C4-2B (cell line): ENCODE measurements at regions not wholly inside any gene's neighbourhood (a gene's known extent, or its start where the extent isn't known, plus 50 kb on each side); places are given as distances from the start of the nearest gene placed in this dataset.
A peak's percentile ranks its signal among the peaks of the same experiment; 100 is the strongest.
"Not testable (repeated sequence)": the region's sequence is repeated elsewhere in the genome, so short reads cannot be mapped to it uniquely, and the experiment has no call there.

Experiments used
- H3K27ac ChIP-seq: fragments of 450-650 bp; 2 replicates; pipeline ENCODE4 v1.5.1; 2017
- ZFX ChIP-seq: fragments of 450-650 bp; IDR thresholded peaks from 2 replicates; pipeline ENCODE4 v1.6.1; 2017
- TF ChIP-seq, protein P1 (sequence below): fragments of 450-650 bp; conservative IDR thresholded peaks from 2 replicates; pipeline ENCODE4 v1.5.1; 2017; ENCODE audit warnings: mild to moderate bottlenecking

DNA sequence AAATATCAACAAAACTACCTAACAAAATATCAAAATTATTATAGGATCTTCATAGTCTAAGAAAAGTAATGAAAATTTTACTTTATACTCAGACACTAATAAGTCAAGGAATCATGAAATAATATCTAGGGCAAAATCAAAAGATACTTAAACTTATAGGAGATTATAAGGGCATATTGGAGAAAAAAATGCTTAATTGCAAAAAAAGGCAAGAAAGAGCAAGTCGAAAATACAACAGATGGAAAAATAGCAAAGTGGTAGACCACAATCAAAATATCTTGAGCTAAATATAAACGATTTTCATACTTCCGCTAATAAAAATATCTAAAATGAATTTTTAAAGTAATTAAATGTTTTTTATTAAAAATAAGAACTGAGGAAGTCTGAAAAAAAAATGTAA is 177.0 kb upstream of the TEKT4 start:
- not testable (repeated sequence) for H3K27ac ChIP-seq

DNA sequence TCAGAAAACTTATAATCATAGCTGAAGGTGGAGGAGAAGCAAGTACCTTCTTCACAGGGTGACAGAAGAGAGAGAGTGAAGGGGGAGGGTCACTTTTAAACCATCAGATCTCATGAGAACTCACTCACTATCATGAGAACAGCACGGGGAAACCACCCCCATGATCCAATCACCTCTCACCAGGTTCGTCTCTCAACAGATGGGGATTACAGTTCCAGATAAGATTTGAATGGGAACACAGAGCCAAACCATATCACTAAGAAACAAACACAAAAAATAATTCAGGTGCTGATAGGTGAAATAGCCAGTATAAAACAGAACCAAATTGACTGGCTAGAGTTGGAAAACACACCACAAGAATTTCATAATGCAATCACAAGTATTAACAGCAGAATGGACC is 162.2 kb upstream of the TEKT4 start:
- H3K27ac ChIP-seq = not testable (repeated sequence)

DNA sequence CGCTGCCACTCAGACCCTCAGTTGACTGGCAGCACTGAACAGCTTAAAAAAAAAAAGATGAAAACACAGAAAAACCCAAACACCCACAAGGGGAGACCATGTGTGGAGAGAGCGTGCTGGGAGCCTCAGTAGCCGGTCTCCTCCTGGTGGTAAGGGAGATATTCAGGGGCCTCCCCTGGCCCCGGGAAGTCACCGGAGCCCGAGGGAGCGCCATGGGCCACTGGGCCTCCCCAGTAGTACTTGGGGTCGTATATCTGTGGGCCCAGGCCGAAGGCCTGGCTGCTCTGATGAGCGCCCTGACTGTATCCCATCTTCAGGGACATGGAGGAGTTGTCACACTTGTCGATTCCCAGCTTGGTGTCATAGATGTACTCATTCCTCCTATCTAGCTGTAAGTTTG is 145.7 kb upstream of the TEKT4 start:
- TF ChIP-seq ZFX = no peak
- TF ChIP-seq, protein P1, sequence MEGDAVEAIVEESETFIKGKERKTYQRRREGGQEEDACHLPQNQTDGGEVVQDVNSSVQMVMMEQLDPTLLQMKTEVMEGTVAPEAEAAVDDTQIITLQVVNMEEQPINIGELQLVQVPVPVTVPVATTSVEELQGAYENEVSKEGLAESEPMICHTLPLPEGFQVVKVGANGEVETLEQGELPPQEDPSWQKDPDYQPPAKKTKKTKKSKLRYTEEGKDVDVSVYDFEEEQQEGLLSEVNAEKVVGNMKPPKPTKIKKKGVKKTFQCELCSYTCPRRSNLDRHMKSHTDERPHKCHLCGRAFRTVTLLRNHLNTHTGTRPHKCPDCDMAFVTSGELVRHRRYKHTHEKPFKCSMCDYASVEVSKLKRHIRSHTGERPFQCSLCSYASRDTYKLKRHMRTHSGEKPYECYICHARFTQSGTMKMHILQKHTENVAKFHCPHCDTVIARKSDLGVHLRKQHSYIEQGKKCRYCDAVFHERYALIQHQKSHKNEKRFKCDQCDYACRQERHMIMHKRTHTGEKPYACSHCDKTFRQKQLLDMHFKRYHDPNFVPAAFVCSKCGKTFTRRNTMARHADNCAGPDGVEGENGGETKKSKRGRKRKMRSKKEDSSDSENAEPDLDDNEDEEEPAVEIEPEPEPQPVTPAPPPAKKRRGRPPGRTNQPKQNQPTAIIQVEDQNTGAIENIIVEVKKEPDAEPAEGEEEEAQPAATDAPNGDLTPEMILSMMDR = no peak

DNA sequence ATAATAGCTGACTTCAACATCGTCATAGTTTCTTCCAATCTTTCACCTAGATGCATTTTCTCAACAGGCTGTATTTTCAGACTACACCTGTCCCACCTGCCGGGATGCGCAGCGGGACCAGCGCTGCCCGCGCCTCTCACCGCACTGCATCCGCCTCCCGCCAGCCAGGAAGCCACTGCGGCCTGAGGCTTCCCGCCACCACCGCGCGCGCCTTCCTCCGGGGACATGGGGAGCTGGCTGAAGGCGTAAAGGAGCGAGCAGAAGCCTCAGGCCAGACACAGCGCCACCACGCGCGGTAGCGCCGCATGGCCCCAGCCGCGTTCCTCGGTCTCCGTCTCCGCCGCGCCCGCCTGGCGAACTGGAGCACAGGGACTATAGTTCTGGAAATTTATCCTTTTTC is 135.7 kb upstream of the TEKT4 start:
- not testable (repeated sequence) for H3K27ac ChIP-seq

More for the DNA sequence above, 145.7 kb upstream of the TEKT4 start:
- H3K27ac ChIP-seq = no peak overlapping the region

DNA sequence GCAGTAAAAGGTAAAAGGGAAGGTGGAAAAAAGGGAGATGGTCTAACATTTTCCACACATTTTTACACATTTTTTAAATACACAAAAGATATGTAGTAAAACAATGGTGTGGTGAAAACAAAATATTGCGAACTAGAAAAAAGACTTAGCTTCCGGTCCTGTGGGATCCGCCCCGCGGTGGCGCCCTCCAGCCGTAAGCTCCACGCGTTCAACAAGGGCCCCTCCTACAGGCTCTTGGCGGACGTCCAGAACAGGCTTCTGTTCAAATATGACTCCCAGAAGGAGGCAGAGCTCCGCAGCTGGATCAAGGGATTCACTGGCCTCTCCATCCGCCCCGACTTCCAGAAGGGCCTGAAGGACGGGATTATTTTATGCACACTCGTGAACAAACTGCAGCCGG is 134.1 kb upstream of the TEKT4 start:
- TF ChIP-seq, protein P1 = peak; percentile 16

DNA sequence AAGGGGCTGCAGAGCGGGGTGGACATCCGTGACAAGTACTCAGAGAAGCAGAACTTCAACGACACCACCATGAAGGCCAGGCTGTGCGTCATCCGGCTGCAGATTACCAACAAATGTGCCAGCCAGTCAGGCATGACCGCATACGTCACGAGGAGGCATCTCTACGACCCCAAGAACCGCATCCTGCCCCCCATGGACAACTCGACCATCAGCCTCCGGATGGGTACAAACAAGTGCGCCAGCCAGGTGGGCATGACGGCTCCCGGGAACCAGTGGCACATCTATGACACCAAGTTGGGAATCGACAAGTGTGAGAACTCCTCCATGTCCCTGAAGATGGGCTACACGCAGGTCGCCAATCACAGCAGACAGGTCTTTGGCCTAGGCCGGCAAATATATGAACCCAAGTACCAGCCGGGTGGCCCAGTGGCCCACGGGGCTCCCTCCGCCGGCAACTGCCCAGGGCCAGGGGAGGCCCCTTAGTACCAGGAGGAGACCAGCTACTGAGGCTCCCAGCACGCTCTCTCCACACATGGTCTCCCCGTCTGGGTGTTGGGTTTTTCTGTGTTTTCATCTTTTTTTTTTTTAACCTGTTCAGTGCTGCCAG is 133.4 kb upstream of the TEKT4 start:
- H3K27ac ChIP-seq = not testable (repeated sequence)

More for the DNA sequence above, 134.1 kb upstream of the TEKT4 start:
- not testable (repeated sequence) for H3K27ac ChIP-seq

DNA sequence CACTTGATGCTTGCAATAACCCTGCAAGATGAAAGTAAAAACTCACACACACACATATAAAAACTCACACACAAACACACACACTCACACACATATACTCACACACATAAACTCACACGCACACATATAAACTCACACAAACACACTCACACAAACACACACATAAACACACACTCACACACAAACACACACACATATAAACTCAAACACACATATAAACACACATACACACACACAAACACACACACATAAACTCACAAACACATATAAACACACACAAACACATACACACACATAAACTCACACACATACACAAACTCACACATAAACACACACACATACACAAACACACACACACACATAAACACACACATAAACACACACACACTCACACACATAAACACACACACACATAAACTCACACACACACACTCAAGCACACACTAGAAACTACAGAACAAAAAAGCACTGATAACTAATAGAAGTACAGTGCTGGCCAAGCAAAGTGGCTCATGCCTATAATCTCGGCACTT is 117.7 kb upstream of the TEKT4 start:
- TF ChIP-seq ZFX = no peak
- TF ChIP-seq, protein P1 = no peak
- H3K27ac ChIP-seq = no peak overlapping the region

DNA sequence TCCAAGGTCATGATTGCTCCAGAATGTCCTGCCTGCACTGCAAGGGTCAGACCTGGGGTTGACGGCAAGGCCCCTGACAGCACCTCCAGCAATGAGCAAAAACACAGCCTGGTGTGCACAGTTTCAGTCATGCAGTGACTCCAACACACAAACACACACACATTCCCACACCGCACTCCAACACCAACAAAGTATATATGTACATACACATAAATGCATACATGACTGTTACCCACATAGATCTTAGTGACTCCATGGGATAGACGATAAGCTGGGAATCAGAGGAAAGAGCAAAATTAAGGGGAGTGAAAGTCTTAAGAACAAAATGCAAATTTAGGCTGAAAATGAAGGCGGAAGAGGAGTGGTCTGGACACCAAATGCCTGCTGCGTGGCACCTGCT is 112.7 kb upstream of the TEKT4 start:
- no peak for TF ChIP-seq ZFX
- TF ChIP-seq, protein P1 = no peak
- H3K27ac ChIP-seq = no peak overlapping the region

DNA sequence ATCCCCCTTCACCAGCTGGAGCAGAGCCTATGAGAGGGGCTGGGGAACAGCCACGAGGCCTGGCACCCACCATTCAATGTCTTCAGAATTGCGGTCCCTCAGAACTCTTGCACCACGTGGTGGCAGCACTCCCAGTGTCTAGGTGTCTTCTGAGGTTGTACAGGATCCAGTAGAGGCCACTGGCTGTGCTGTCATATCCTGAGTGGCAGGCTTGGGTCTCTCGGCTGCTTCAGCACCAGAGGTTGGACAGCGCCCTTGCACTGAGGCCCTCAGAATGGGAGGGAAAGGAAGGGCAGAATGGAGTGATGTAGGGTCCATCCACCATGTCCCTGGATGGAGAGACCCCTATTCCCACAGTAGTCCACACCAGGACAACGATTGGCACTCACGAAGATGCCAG is 112.0 kb upstream of the TEKT4 start:
- TF ChIP-seq, protein P1 = peak; percentile 28
- no peak for TF ChIP-seq ZFX
- no peak overlapping the region for H3K27ac ChIP-seq

DNA sequence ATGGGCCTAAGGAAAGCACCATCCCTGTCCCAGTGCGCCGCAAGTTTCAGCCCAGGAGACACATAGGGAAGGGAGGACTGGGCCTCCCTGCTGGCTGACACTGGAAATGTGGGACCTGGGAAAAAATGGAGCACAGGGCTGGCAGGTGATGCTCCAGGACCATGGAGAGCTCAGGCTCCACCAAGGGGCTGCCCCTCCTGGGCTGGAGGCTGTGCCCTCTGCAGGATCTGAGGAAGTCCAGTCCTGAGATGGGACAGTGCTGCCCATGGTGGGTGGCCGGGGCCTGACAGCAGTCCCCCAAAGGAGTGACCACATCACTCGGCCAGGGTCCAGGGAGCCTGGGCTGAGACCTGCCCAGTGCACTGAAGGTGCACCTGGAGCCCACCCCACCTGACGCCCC is 108.6 kb upstream of the TEKT4 start:
- H3K27ac ChIP-seq = no peak overlapping the region

More for the DNA sequence above, 108.6 kb upstream of the TEKT4 start:
- TF ChIP-seq, protein P1 = no peak; the same call in 1 of the 2 replicates
- TF ChIP-seq ZFX = no peak
